H54 (cell line): ENCODE measurements at regions not wholly inside any gene's neighbourhood (a gene's known extent, or its start where the extent isn't known, plus 50 kb on each side); places are given as distances from the start of the nearest gene placed in this dataset.

Source experiments
- DNase-seq: peaks from one replicate; pipeline ENCODE4 v3.0.0; 2011; ENCODE audit warnings: low spot score, mixed read lengths; ENCODE audit not compliant: insufficient read length
- FAIRE-seq: peaks from 3 replicates; lab custom pipeline; 2011; peaks lifted over from hg19 to GRCh38; lab: Jason Lieb, UNC
- POLR2A ChIP-seq: IDR thresholded peaks from 2 replicates; pipeline ENCODE4 v1.6.1; 2011; ENCODE audit warnings: low read depth, mild to moderate bottlenecking, low read length

DNA sequence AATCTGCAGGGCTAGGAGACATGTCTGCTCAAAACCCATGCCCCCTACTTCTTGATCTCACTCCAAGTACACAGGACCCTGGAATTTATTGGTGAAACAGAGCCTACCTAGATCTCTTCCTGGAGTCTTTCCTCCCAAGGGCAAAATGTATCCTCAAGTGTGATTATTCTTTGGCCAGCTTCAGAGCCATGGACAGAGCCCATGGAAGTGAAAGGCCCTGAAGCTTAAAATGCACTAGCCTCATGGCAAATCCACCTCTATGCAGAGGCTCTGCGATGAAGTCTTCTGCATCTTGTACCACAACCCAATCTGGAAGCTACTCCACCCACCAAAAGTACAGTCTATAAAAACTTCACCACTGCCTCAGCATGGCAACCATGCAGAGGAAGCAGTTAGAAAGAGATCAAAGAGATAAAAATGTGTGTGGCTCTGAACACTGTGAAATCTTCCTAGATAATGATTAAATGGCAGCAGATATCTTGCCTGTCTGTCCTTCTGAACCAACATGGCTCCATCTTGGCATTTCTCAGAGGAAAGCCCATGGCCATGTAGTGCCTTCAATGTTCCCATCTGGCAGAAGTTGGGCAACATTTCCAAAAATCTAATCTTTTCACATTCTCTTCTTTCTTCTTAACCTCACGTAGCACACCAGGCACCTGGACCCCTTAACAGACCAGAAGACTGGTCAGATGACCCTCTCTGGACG is 142.9 kb upstream of the KLF7 start:
- FAIRE-seq (no peak), DNase-seq (no peak)
- no peak for TF ChIP-seq POLR2A

- peak; percentile 52 for DNase-seq
- peak; percentile 98 for FAIRE-seq
- TF ChIP-seq POLR2A: no peak
These were observed 145.7 kb upstream of the KLF7 start for GRCh38 chr2:207311316-207312005.

- TF ChIP-seq POLR2A: no peak
- DNase-seq: no peak
- FAIRE-seq: no peak
These were observed 146.2 kb upstream of the KLF7 start for GRCh38 chr2:207312006-207312356.

GRCh38 chr2:207313947-207314346 is 148.2 kb upstream of the KLF7 start:
- DNase-seq: no peak
- FAIRE-seq: no peak
- no peak for TF ChIP-seq POLR2A

- TF ChIP-seq POLR2A: no peak
- FAIRE-seq (no peak), DNase-seq (no peak)
These were observed 149.4 kb upstream of the KLF7 start for GRCh38 chr2:207315131-207315530.

DNA sequence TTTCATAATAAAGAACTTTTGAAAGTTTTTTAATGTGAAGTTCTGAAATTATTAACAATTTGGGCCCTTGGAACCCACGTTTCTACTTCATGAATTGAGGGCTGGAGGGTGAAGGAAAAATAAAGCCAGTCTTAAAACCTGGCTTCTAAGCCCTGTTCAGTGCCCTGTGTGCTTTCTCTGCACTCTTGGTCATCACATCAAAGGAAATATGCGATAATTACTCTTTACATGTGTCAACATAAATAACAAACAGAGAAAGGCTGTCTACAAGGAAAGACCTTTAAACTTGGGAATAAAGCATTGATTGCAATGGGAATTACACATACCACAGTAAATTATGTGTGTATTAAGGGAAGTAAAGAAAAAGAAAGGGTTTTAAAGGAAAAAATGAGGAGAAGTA is 150.7 kb upstream of the KLF7 start:
- DNase-seq (no peak), FAIRE-seq (no peak)
- TF ChIP-seq POLR2A: no peak

- DNase-seq: no peak
- no peak for TF ChIP-seq POLR2A
- FAIRE-seq: no peak
These were observed 151.2 kb upstream of the KLF7 start for GRCh38 chr2:207316906-207317305.

- DNase-seq (no peak), FAIRE-seq (peak; percentile 43)
- no peak for TF ChIP-seq POLR2A
These were observed 151.7 kb upstream of the KLF7 start for GRCh38 chr2:207317378-207317984.

- TF ChIP-seq POLR2A: no peak
- FAIRE-seq (no peak), DNase-seq (no peak)
These were observed 152.5 kb upstream of the KLF7 start for GRCh38 chr2:207318181-207318628.

GRCh38 chr2:207319316-207319715 is 153.6 kb upstream of the KLF7 start:
- TF ChIP-seq POLR2A: no peak
- DNase-seq (no peak), FAIRE-seq (no peak)

DNA sequence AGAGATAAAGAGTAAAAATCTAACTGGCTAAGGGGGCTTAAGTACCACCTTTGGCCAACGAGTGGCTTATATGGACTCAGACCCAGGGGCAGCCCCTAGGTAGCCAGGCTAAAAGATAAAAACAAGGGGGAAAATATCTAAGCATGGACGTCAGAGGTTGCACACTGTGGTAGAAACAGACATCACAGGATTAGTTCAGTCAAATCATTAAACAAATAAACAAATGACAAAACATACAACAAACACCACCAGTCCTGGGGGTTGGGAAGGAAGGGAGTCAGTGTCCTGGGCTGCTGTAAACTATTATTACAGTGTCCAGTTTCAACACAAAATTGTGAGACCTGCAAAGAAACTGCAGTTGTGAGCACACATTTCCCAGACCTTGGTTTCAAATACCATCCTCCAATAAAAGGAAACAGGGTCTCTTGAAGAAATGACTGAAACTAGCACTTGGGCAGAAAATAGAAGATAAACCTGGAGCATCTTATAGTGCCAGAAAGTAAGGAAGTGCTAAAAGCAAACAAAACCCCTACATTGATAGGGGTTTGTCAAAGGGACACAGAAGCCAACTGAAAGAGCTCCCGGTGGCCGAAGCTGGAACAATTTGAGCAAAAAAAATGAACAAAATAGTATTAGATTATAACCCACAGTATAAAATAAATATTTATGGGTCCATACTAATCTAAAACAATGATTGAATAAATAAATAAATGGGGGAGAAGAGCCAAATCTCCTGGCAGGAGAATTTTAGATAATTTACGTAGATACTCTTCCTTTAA is 154.8 kb upstream of the KLF7 start:
- FAIRE-seq (no peak), DNase-seq (no peak)
- TF ChIP-seq POLR2A: no peak

DNA sequence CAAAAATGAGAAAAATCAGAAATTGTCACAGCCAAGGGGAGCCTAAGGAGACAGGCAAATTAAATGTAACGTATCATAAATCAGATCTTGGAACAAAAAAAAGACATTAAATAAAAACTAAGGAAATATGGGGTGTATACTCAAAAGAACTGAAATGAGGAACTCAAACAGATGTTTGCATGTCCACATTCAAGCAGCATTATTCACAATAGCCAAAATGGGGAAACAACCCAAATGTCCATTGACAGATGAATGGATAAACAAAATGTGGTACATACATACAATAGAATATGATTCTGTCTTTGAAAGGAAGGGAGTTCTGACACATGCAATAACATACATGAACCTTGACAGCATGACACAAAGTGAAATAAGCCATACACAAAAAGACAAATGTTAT is 155.8 kb upstream of the KLF7 start:
- no peak for FAIRE-seq
- DNase-seq: no peak
- TF ChIP-seq POLR2A: no peak

DNA sequence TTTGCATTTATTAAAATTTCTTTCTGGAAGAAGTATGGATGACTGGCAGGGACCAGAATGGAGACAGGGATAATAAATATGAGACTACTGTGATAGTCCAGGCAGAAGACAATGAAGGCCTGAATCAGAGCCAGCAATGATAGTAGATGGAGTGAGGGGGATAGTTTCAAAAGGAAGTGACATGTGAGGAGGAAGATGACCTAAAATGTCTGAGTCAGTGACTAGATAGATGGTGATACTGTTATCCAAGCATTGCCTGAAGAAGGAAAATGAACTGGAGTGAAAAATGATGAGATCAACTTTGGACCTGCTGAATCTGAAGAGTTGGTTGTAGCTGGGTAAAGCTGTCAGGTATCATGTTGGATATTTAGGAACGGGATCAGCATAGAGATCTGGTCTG is 158.3 kb upstream of the KLF7 start:
- FAIRE-seq (no peak), DNase-seq (no peak)
- no peak for TF ChIP-seq POLR2A

DNA sequence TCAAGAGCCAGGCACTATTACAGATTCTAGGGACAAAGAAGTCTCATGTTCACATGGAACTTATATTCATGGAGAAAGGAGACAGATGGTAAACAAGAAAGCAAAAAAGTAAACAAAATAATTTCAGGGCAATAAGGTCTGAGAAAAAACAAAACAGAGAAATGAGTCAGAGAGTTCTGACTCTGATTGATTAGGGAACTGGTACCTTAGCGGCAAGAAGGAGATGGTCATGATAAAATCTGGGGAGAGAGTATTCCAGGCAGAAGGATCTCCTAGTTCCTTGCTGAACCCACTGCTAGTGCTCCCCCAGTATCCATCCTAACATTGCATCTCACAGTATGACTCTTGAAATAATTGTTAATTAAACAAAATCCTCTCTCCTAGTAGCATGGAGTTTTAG is 161.8 kb upstream of the KLF7 start:
- DNase-seq (no peak), FAIRE-seq (no peak)
- TF ChIP-seq POLR2A: no peak
